Ectodermal cell (in vitro differentiated cells): ENCODE measurements at regions not wholly inside any gene's neighbourhood (a gene's known extent, or its start where the extent isn't known, plus 50 kb on each side); places are given as distances from the start of the nearest gene placed in this dataset.
"Not testable (repeated sequence)": the region's sequence is repeated elsewhere in the genome, so short reads cannot be mapped to it uniquely, and the experiment has no call there.

Experiments used
- H3K27ac ChIP-seq: 2 replicates; pipeline ENCODE4 v1.7.0; 2013; ENCODE audit warnings: mild to moderate bottlenecking, low read depth, low read length; ENCODE audit not compliant: insufficient read depth, poor library complexity, severe bottlenecking
- H3K27me3 ChIP-seq: 2 replicates; pipeline ENCODE4 v1.7.0; 2013; ENCODE audit warnings: mild to moderate bottlenecking, low read length; ENCODE audit not compliant: insufficient read depth, control insufficient read depth, poor library complexity, severe bottlenecking
- H3K36me3 ChIP-seq: one replicate; pipeline ENCODE4 v1.7.0; 2013; ENCODE audit warnings: low read length; ENCODE audit not compliant: control insufficient read depth, insufficient read depth
- H3K4me1 ChIP-seq: one replicate; pipeline ENCODE4 v1.7.0; 2013; ENCODE audit warnings: low read length; ENCODE audit not compliant: control insufficient read depth, insufficient read depth
- H3K4me3 ChIP-seq: 2 replicates; pipeline ENCODE4 v1.7.0; 2013; ENCODE audit warnings: low read depth, low read length, control low read depth; ENCODE audit not compliant: insufficient read depth
- H3K9me3 ChIP-seq: 2 replicates; pipeline ENCODE4 v1.7.0; 2013; ENCODE audit warnings: mild to moderate bottlenecking, low read length, moderate library complexity; ENCODE audit not compliant: control insufficient read depth
- WGBS, 2 experiments: methylation state at CpG; one replicate each; pipeline ENCODE4 v1.1.7; 2013; ENCODE audit warnings: missing lambda C conversion rate in 2 of 2; 5-methylcytosine and 5-hydroxymethylcytosine counted together

- WGBS, 2 experiments, result 95 to 96% methylated on average over 4 of the region's 4 CpGs
- Histone ChIP-seq H3K4me1 (peaks cover 10% of the 10 kb centered on the region), H3K4me3 (no peak overlapping the region), H3K27ac (no peak overlapping the region), H3K27me3 (no peaks in the 10 kb centered on the region), H3K9me3 (no peaks in the 10 kb centered on the region), H3K36me3 (no peaks in the 10 kb centered on the region)
Observed at GRCh38 chr1:230561570-230561969, 80.7 kb upstream of the COG2 start.

DNA sequence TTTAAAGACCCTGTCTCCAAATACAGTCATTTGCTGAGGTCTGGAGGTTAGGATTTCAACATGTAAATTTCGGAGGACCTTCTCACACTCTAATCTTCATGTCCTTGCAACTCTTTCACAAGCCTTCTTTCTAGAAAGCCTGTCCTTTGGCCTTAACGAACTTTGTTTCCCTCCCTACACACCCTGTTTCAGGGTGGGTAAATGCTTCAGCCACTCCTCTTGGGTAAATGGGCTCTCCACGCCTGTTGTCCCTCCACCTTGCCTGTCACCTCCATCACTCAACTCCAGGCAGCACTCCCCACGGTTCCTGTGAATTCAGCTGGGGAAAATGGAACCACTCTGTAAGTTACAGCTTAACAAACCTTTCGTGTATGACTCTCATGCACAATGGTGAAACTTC is 84.0 kb upstream of the COG2 start:
- Histone ChIP-seq H3K4me1 (peaks cover 4% of the 10 kb centered on the region), H3K9me3 (no peaks in the 10 kb centered on the region), H3K27ac (no peak overlapping the region), H3K27me3 (no peaks in the 10 kb centered on the region), H3K4me3 (no peak overlapping the region), H3K36me3 (no peaks in the 10 kb centered on the region)
- WGBS, 2 experiments, result 90 to 92% methylated on average over 5 of the region's 5 CpGs

DNA sequence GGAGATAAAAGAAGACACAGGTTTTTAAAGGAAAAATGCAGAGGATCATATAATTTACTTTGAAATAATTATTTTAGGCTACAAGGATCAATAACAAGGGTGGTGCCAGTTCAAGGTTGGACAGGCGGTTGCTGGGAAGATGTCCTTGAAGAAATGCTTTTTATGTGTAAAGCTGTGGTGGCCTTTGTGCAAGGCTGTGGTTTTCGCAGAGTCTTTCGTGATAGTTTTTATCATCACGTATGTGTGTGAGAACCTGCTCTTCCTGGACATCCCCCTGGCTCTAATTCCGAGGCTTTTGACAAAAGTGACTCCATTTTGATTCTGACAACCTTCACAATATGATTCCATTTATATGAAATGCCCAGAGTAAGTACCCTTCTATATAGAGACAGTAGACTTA is 85.8 kb upstream of the COG2 start:
- H3K27me3 ChIP-seq, result no peaks in the 10 kb centered on the region
- H3K4me3 ChIP-seq, result no peak overlapping the region
- no peak overlapping the region for H3K27ac ChIP-seq
- H3K36me3 ChIP-seq, result no peaks in the 10 kb centered on the region
- no peaks in the 10 kb centered on the region for H3K9me3 ChIP-seq
- no peaks in the 10 kb centered on the region for H3K4me1 ChIP-seq
- 89 to 94% methylated on average over 5 of the region's 5 CpGs for WGBS, 2 experiments

- no peaks in the 10 kb centered on the region for H3K4me1 ChIP-seq
- no peak overlapping the region for H3K4me3 ChIP-seq
- no peaks in the 10 kb centered on the region for H3K9me3 ChIP-seq
- H3K27me3 ChIP-seq, result no peaks in the 10 kb centered on the region
- H3K27ac ChIP-seq, result no peak overlapping the region
- H3K36me3 ChIP-seq, result no peaks in the 10 kb centered on the region
- 100% methylated on average over 1 of the region's 1 CpG; no CpG with 5 or more reads in 1 of the 2 experiments for WGBS, 2 experiments
Observed at GRCh38 chr1:230555814-230556213, 86.5 kb upstream of the COG2 start.

DNA sequence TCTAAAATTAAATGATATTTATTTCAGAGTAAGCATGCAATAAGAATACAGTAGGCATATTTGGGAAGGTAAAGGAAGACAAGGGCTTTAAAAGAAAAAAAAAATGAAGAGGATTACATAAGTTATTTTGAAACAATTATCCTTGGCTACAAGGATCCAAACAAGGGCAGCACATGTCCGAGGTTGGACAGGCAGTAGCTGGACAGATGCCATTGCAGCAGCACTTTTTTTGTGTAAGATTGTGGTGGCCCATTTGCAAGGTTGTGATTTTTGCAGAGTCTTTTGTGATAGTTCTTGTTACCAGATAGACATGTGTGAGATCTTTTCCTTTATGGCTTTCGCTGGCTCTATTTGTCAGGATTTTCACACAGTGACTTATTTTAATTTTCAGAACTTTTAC is 89.4 kb upstream of the COG2 start:
- no peaks in the 10 kb centered on the region for H3K9me3 ChIP-seq
- no peaks in the 10 kb centered on the region for H3K4me1 ChIP-seq
- 83 to 95% methylated on average over 2 of the region's 2 CpGs for WGBS, 2 experiments
- H3K4me3 ChIP-seq, result no peak overlapping the region
- no peaks in the 10 kb centered on the region for H3K36me3 ChIP-seq
- no peak overlapping the region for H3K27ac ChIP-seq
- H3K27me3 ChIP-seq, result no peaks in the 10 kb centered on the region

DNA sequence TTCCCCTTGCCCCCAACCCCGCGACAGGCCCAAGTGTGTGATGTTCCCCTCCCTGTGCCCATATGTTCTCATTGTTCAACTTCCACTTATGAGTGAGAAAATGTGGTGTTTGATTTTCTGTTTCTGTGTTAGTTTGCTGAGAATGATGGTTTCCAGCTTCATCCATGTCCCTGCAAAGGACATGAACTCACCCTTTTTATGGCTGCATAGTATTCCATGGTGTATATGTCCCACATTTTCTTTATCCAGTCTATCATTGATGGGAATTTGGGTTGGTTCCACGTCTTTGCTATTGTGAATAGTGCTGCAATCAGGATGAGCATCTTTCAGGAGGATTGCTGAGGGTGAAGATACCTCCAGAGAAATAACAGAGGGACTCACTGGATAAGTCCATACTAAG is 91.3 kb upstream of the COG2 start:
- H3K36me3 ChIP-seq, H3K4me3 ChIP-seq, H3K27ac ChIP-seq, H3K27me3 ChIP-seq, H3K9me3 ChIP-seq, H3K4me1 ChIP-seq: not testable (repeated sequence)
- WGBS, 2 experiments, result 85 to 88% methylated on average over 2 to 3 of the region's 3 CpGs

- Histone ChIP-seq H3K4me3 (no peak overlapping the region), H3K27ac (no peak overlapping the region), H3K4me1 (no peaks in the 10 kb centered on the region), H3K9me3 (no peaks in the 10 kb centered on the region), H3K27me3 (no peaks in the 10 kb centered on the region), H3K36me3 (no peaks in the 10 kb centered on the region)
- no CpG with 5 or more reads among the region's 1 CpG for WGBS, 2 experiments
Observed at GRCh38 chr1:230550428-230550827, 91.9 kb upstream of the COG2 start.

GRCh38 chr1:230549625-230550024 is 92.7 kb upstream of the COG2 start:
- no peak overlapping the region for H3K27ac ChIP-seq
- no peak overlapping the region for H3K4me3 ChIP-seq
- no peaks in the 10 kb centered on the region for H3K9me3 ChIP-seq
- no peaks in the 10 kb centered on the region for H3K4me1 ChIP-seq
- H3K36me3 ChIP-seq, result no peaks in the 10 kb centered on the region
- WGBS, 2 experiments, result 87 to 100% methylated on average over 1 of the region's 1 CpG
- H3K27me3 ChIP-seq, result no peaks in the 10 kb centered on the region

GRCh38 chr1:230548997-230549396 is 93.3 kb upstream of the COG2 start:
- H3K4me3 ChIP-seq, result no peak overlapping the region
- 96 to 97% methylated on average over 5 of the region's 5 CpGs for WGBS, 2 experiments
- H3K9me3 ChIP-seq, result no peaks in the 10 kb centered on the region
- no peaks in the 10 kb centered on the region for H3K4me1 ChIP-seq
- no peaks in the 10 kb centered on the region for H3K36me3 ChIP-seq
- no peak overlapping the region for H3K27ac ChIP-seq
- H3K27me3 ChIP-seq, result no peaks in the 10 kb centered on the region

DNA sequence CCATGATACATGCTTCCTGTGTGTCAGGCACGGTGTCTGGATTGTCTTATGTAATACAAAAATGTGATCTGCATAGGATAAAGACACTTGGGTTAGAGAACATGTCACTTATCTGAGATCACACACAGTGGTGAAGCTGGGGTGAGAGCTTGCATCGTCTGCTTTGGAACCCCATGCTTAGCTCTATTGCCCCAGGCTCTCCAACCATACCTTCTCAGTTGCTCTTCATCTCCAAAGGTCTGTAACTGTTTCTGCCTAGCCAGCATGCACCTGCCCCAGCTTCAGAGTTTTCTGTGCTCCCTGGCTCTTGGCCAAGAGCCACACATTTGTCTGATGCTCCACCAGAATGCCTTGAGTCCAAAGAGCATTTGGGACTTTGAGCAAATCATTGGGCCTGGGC is 93.9 kb upstream of the COG2 start:
- WGBS, 2 experiments, result 74 to 75% methylated on average over 2 of the region's 2 CpGs
- no peaks in the 10 kb centered on the region for H3K4me1 ChIP-seq
- H3K9me3 ChIP-seq, result no peaks in the 10 kb centered on the region
- H3K4me3 ChIP-seq, result no peak overlapping the region
- no peaks in the 10 kb centered on the region for H3K36me3 ChIP-seq
- H3K27me3 ChIP-seq, result no peaks in the 10 kb centered on the region
- no peak overlapping the region for H3K27ac ChIP-seq

GRCh38 chr1:230545181-230545580 is 97.1 kb upstream of the COG2 start:
- 87 to 98% methylated on average over 3 of the region's 3 CpGs for WGBS, 2 experiments

More at GRCh38 chr1:230545181-230545580, 97.1 kb upstream of the COG2 start:
- H3K27me3 ChIP-seq, result no peaks in the 10 kb centered on the region
- H3K9me3 ChIP-seq, result no peaks in the 10 kb centered on the region
- no peaks in the 10 kb centered on the region for H3K36me3 ChIP-seq
- H3K4me3 ChIP-seq, result no peak overlapping the region
- H3K4me1 ChIP-seq, result no peaks in the 10 kb centered on the region
- no peak overlapping the region for H3K27ac ChIP-seq
